Body of pancreas (tissue), 4 donors: ENCODE measurements at regions not wholly inside any gene's neighbourhood (a gene's known extent, or its start where the extent isn't known, plus 50 kb on each side); places are given as distances from the start of the nearest gene placed in this dataset.

ENCODE experiments used
- CTCF ChIP-seq, 7 experiments: fragments of 450-650 bp in 4 of 7; fragments of 200-600 bp in 3 of 7; sonication (generic) in 3 of 7; IDR thresholded peaks; one replicate each; pipeline ENCODE4 v1.5.1; 2016 to 2019; ENCODE audit warnings: antibody characterized with exemption in 7 of 7
- POLR2A ChIP-seq, 3 donors: fragments of 450-650 bp; IDR thresholded peaks; one replicate each; pipeline ENCODE4 v1.6.1; 2016; ENCODE audit warnings: antibody characterized with exemption in 3 of 3, mild to moderate bottlenecking in 2 of 3

DNA sequence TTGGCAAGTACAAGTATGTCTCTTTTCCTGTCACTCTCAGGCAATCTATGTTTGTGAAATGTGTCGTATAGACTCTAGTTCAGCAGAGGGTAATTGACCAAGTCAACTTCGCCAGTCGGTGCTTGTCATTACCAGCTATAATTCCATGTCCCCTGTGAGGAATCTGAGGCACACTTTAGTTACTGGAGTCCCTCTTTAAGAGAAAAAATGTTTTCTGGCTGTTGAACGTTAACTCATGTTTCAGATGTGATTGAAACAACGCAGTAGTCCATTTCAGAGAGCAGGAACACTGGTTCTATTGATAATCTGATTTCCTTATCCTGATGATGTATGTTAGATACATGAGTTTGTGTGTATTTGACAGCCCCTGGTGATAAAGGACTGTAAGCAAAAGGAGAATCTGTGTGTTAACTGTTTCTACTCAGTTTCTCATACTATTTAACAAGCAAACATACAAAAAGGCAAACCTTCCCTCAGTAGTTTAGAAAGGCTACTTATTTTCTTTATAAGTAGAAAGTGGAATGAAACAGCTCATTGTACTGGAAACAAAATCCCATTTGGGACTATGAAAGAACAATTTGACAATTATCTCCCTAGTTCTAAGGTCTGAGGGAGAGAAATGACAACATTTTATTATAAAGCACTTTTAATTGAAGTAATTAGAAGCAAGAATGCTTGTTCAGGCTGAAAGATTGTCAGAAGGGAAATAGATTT is 161.1 kb upstream of the TRHDE start:
- no peak for TF ChIP-seq CTCF (IDR thresholded peaks at IDR 0.05)
- TF ChIP-seq POLR2A (IDR thresholded peaks at IDR 0.05), result no peak
